B cell (primary cell): ENCODE measurements at regions not wholly inside any gene's neighbourhood (a gene's known extent, or its start where the extent isn't known, plus 50 kb on each side); places are given as distances from the start of the nearest gene placed in this dataset.

ENCODE experiments used
- CTCF ChIP-seq: fragments of 200-600 bp; IDR thresholded peaks from one replicate; pipeline ENCODE4 v1.8.0; 2022; ENCODE audit warnings: antibody characterized with exemption, mild to moderate bottlenecking
- EZH2 ChIP-seq: IDR thresholded peaks from 2 replicates; pipeline ENCODE4 v1.6.1; 2012; ENCODE audit warnings: borderline replicate concordance, low read depth, mild to moderate bottlenecking, moderate library complexity, low read length; ENCODE audit not compliant: insufficient read depth, poor library complexity, severe bottlenecking

GRCh38 chr14:45467023-45467422 is 214.0 kb upstream of the MIS18BP1 start:
- TF ChIP-seq CTCF (no peak), EZH2 (no peak)
